ENCODE measurements at regions not wholly inside any gene's neighbourhood (a gene's known extent, or its start where the extent isn't known, plus 50 kb on each side); places are given as distances from the start of the nearest gene placed in this dataset.

DNA sequence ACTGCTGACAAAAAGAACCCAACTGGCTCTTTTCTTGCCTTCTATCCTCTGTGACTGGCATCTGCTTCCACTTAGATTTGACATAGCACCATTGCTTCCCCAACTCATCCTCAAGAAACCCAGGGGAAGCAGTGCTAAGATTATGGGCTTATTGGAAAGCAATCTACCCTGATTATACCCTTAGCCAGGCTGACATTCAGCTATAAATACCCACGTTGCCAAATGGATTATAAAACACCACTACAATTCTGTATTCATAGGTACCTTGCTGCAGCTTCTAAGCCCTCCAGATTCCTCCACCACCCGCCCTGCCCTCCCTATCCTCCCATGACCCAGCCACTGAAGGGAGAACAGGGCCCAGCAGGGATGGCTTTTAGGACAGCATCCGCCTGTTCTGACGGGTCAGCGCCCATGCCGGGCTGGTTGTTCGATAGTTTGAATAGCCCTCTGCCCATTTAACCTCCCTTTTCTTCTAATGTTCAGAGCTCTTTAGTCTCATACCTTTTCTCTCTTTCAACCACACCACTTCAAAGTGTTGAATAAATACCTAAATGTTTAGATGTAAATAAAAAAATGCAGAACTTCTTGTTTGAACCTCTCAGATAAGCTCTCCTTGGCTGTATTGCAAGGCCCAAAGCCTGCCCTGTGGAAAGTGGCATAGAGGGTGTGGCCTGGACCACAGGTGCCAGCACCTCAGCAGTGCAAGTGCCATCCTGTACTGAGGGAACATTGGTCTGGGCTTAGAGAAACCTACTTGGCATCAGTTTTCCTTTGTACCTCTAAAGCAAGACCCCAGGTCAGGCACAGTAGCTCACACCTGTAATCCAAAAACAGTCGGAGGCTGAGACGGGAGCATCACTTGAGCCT lies 86.6 kb upstream of the RGPD5 start:
- no peaks in the 10 kb centered on the region for H3K4me1 ChIP-seq (ENCODE audit: low read depth, poor library complexity, severe bottlenecking)
- H3K4me3 ChIP-seq (IDR thresholded peaks at IDR 0.05; ENCODE audit: insufficient read depth, low read depth, low read length): no peak overlapping the region
- no peaks in the 10 kb centered on the region for H4K20me1 ChIP-seq (ENCODE audit: insufficient read depth)
- TF ChIP-seq, protein P1, sequence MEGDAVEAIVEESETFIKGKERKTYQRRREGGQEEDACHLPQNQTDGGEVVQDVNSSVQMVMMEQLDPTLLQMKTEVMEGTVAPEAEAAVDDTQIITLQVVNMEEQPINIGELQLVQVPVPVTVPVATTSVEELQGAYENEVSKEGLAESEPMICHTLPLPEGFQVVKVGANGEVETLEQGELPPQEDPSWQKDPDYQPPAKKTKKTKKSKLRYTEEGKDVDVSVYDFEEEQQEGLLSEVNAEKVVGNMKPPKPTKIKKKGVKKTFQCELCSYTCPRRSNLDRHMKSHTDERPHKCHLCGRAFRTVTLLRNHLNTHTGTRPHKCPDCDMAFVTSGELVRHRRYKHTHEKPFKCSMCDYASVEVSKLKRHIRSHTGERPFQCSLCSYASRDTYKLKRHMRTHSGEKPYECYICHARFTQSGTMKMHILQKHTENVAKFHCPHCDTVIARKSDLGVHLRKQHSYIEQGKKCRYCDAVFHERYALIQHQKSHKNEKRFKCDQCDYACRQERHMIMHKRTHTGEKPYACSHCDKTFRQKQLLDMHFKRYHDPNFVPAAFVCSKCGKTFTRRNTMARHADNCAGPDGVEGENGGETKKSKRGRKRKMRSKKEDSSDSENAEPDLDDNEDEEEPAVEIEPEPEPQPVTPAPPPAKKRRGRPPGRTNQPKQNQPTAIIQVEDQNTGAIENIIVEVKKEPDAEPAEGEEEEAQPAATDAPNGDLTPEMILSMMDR (conservative IDR thresholded peaks at IDR 0.05; ENCODE audit: low read depth, low read length): no peak
- no peaks in the 10 kb centered on the region for H3K27me3 ChIP-seq (ENCODE audit: insufficient read depth, low read depth)
- H2AFZ ChIP-seq (ENCODE audit: low read depth): no peak overlapping the region
- no peak overlapping the region for H3K27ac ChIP-seq
- no peaks in the 10 kb centered on the region for H3K79me2 ChIP-seq (ENCODE audit: insufficient read depth, low read depth)
- H3K36me3 ChIP-seq (ENCODE audit: insufficient read depth): no peaks in the 10 kb centered on the region
- no peak overlapping the region for H3K4me2 ChIP-seq
- H3K9ac ChIP-seq: no peak overlapping the region

DNA sequence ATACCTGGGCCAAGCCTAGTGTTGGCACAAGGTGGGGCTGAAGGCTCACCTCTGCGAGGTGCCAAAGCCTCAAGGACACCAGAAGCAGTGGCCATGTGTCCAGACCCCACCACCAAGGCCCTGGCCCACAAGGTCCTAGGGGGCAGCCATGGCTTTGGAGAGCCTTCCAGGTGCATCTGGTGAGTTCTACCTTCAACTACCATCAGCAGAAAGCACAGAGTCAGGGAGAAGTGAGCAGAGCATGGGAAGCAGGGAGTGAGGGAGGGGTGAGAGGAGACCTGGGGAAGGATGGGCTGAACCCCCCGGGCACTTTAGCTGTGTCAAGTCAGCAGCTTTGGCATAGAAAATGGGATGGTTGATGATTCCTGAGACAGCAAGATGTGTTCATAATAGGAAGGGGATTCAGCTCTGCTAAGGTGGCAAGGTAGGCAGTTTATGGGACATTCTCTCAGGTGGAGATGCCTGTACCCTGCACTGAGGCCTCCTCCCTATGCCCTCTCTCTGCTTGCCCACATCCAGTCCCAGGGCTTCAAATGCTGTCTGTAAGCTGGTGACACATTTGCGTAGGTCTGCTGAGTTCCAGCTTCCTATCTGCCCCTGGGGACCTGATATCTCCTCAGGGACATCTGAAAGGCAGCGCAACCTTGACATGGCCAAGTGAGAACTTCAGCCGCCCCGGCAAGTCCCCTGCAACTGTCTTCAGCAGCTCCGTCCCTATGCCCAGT lies 83.4 kb upstream of the RGPD5 start:
- H3K79me2 ChIP-seq (ENCODE audit: insufficient read depth, low read depth): no peaks in the 10 kb centered on the region
- H3K27me3 ChIP-seq (ENCODE audit: insufficient read depth, low read depth): no peaks in the 10 kb centered on the region
- H3K9ac ChIP-seq: no peak overlapping the region
- H3K27ac ChIP-seq: no peak overlapping the region
- no peaks in the 10 kb centered on the region for H3K36me3 ChIP-seq (ENCODE audit: insufficient read depth)
- no peak overlapping the region for H2AFZ ChIP-seq (ENCODE audit: low read depth)
- no peak overlapping the region for H3K4me3 ChIP-seq (IDR thresholded peaks at IDR 0.05; ENCODE audit: insufficient read depth, low read depth, low read length)
- no peaks in the 10 kb centered on the region for H4K20me1 ChIP-seq (ENCODE audit: insufficient read depth)
- no peak overlapping the region for H3K4me2 ChIP-seq
- H3K4me1 ChIP-seq (ENCODE audit: low read depth, poor library complexity, severe bottlenecking): no peaks in the 10 kb centered on the region
- TF ChIP-seq, protein P1 (conservative IDR thresholded peaks at IDR 0.05; ENCODE audit: low read depth, low read length): no peak

DNA sequence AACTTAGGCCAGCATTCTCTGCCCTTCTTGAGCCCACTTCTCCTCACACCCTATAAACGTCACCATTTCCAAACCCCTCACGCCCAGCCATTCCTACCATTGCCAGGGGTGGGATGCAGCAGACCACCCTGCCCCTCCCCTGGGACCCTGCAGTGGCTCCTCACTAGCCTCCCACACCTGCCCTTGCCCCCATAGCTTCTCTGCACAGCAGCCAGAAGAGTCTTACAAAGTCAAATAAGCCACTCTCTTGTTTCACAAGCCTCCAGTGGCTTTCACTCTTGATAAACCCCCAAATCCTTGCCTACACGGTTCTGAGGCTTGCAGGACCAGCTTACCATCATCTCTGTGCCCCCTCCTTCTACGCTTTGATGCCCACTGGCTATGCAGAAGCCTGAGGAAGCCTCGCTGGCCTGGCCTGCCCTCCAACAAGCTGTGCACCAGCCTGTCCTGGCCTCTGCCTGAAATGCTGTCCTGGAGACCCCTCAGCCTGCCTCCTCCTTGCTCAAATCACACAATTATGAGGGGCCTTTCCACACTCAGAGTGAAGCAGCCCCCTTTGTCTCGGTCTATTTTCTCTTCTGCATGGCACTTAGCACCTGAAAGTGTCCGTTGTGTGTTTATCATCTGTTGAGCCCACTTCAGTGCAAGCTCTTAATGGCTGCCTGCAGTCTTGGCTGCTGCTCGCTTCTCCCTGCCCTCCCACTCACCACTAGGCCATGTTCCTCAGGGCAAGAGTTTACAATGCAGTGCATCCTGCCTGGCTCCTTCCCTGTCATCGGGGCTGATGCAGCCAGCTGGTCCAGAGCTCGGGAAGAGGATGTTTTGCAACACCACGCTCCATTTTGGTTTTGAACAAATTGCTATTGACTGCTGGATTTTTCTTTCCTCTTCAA lies 82.6 kb upstream of the RGPD5 start:
- Histone ChIP-seq H3K36me3 (ENCODE audit: insufficient read depth) (no peaks in the 10 kb centered on the region), H3K4me1 (ENCODE audit: low read depth, poor library complexity, severe bottlenecking) (no peaks in the 10 kb centered on the region), H3K4me2 (no peak overlapping the region), H3K79me2 (ENCODE audit: insufficient read depth, low read depth) (no peaks in the 10 kb centered on the region), H3K27ac (no peak overlapping the region), H4K20me1 (ENCODE audit: insufficient read depth) (no peaks in the 10 kb centered on the region), H3K9ac (no peak overlapping the region), H3K4me3 (IDR thresholded peaks at IDR 0.05; ENCODE audit: insufficient read depth, low read depth, low read length) (no peak overlapping the region), H3K27me3 (ENCODE audit: insufficient read depth, low read depth) (no peaks in the 10 kb centered on the region), H2AFZ (ENCODE audit: low read depth) (no peak overlapping the region)
- TF ChIP-seq, protein P1 (conservative IDR thresholded peaks at IDR 0.05; ENCODE audit: low read depth, low read length): no peak

DNA sequence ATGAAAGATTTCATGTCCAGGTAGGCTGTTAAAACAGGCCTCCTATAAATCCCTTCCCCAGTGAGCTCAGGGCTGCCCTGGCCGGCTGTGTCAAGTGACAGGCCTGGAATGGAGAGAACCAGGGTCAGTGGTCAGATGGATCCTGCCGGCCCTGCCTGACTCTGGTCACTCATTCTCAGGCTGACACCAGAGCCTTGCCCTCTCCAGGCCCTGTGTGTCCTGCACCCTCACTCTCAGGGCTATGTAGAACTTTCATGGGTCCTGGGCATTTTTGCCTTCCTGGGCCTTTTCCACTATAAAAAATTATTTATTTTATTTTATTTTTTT lies 82.0 kb upstream of the RGPD5 start:
- no peaks in the 10 kb centered on the region for H3K36me3 ChIP-seq (ENCODE audit: insufficient read depth)
- H3K9ac ChIP-seq: no peak overlapping the region
- no peak overlapping the region for H3K4me3 ChIP-seq (IDR thresholded peaks at IDR 0.05; ENCODE audit: insufficient read depth, low read depth, low read length)
- no peak overlapping the region for H2AFZ ChIP-seq (ENCODE audit: low read depth)
- no peaks in the 10 kb centered on the region for H4K20me1 ChIP-seq (ENCODE audit: insufficient read depth)
- H3K79me2 ChIP-seq (ENCODE audit: insufficient read depth, low read depth): no peaks in the 10 kb centered on the region
- H3K27ac ChIP-seq: no peak overlapping the region
- no peak overlapping the region for H3K4me2 ChIP-seq
- no peaks in the 10 kb centered on the region for H3K27me3 ChIP-seq (ENCODE audit: insufficient read depth, low read depth)
- no peaks in the 10 kb centered on the region for H3K4me1 ChIP-seq (ENCODE audit: low read depth, poor library complexity, severe bottlenecking)
- TF ChIP-seq, protein P1 (conservative IDR thresholded peaks at IDR 0.05; ENCODE audit: low read depth, low read length): no peak

Data from KMS-11 (cell line).